GM12878 (cell line): ENCODE measurements at regions not wholly inside any gene's neighbourhood (a gene's known extent, or its start where the extent isn't known, plus 50 kb on each side); places are given as distances from the start of the nearest gene placed in this dataset.

Experiments
- ATAC-seq: fragments of 200-7000 bp; cut with Tn5 transposase; 3 replicates; pipeline ENCODE4 v1.9.1; 2020; ENCODE audit warnings: mild to moderate bottlenecking, moderate library complexity
- BruUV-seq: library from RNA; stranded (reverse); fragments of 400-500 nt; replicated peaks from 2 replicates; lab custom pipeline; 2021; lab: Mats Ljungman, UMichigan
- CTCF ChIA-PET: fragments of 300-600 bp; sonication (Branson Sonifier 250); formaldehyde crosslinking; extraction: SDS; loops from one replicate; lab custom pipeline; 2021; ENCODE audit warnings: inconsistent platforms; lab: Yijun Ruan, JAX
- POLR2A ChIA-PET: fragments of 350-600 bp; formaldehyde crosslinking; extraction: SDS; loops from one replicate; lab custom pipeline; 2021; ENCODE audit warnings: inconsistent platforms; lab: Charles Lee
- RAD21 ChIA-PET: fragments of 300-600 bp; sonication (Branson Sonifier 250); formaldehyde crosslinking; loops from one replicate; lab custom pipeline; 2023; ENCODE audit warnings: antibody characterized with exemption; ENCODE audit not compliant: unreplicated experiment; lab: Charles Lee
- SMC1A ChIA-PET: fragments of 300-600 bp; sonication (Branson Sonifier 250); formaldehyde crosslinking; loops from one replicate; lab custom pipeline; 2023; ENCODE audit not compliant: unreplicated experiment, uncharacterized antibody; lab: Charles Lee
- DNase-seq: peaks from one replicate; pipeline ENCODE4 v3.0.0-alpha.2; 2011; ENCODE audit warnings: low read depth, low spot score
- FAIRE-seq: peaks from 3 replicates; lab custom pipeline; 2011; peaks lifted over from hg19 to GRCh38; lab: Jason Lieb, UNC
- H2AFZ ChIP-seq: 2 replicates; pipeline ENCODE4 v1.6.0; 2011; ENCODE audit warnings: low read depth, low read length, control low read depth; ENCODE audit not compliant: control insufficient read depth
- H3K27ac ChIP-seq: 2 replicates; pipeline ENCODE4 v1.5.1; 2011; ENCODE audit warnings: control low read depth; ENCODE audit not compliant: control insufficient read depth, insufficient read depth
- H3K27me3 ChIP-seq, 2 experiments: replicated peaks in 1 of 2; 2 replicates each; pipeline versions ENCODE4 v1.6.0 to v1.6.1; 2011; ENCODE audit warnings: low read length in 1 of 2; ENCODE audit not compliant: control insufficient read depth in 2 of 2, insufficient read depth in 2 of 2
- H3K36me3 ChIP-seq, 2 experiments: 2 replicates each; pipeline ENCODE4 v1.5.1; 2011; ENCODE audit warnings: low read length in 1 of 2; ENCODE audit not compliant: control insufficient read depth in 2 of 2, insufficient read depth in 2 of 2
- H3K4me1 ChIP-seq: 2 replicates; pipeline ENCODE4 v1.6.1; 2011; ENCODE audit warnings: mild to moderate bottlenecking, low read length, moderate library complexity, mixed read lengths; ENCODE audit not compliant: control insufficient read depth, insufficient read depth
- H3K4me2 ChIP-seq: 2 replicates; pipeline ENCODE4 v1.6.0; 2011; ENCODE audit warnings: control low read depth; ENCODE audit not compliant: control insufficient read depth, insufficient read depth
- H3K4me3 ChIP-seq: fragments of 200-600 bp; sonication (generic); 2 replicates; pipeline ENCODE4 v1.5.1; 2016
- H3K79me2 ChIP-seq: 2 replicates; pipeline ENCODE4 v1.6.0; 2011; ENCODE audit warnings: low read length; ENCODE audit not compliant: control insufficient read depth, insufficient read depth
- H3K9ac ChIP-seq: 2 replicates; pipeline ENCODE4 v1.8.0; 2011; ENCODE audit warnings: low read length, control low read depth, mixed read lengths; ENCODE audit not compliant: control insufficient read depth, insufficient read depth
- H3K9me3 ChIP-seq: replicated peaks from 3 replicates; pipeline ENCODE4 v1.5.1; 2011; ENCODE audit warnings: mild to moderate bottlenecking, low read length; ENCODE audit not compliant: control insufficient read depth, insufficient read depth
- H4K20me1 ChIP-seq: 2 replicates; pipeline ENCODE4 v1.6.0; 2011; ENCODE audit not compliant: control insufficient read depth, insufficient read depth
- BHLHE40 ChIP-seq, 2 experiments: fragments of 450-650 bp in 1 of 2; IDR thresholded peaks; 2 replicates each; pipeline ENCODE4 v1.6.1; 2011 to 2017; ENCODE audit warnings: low read depth in 2 of 2, borderline replicate concordance in 1 of 2, improper control_type of control experiment in 1 of 2, low read length in 1 of 2, mild to moderate bottlenecking in 1 of 2
- CBX3 ChIP-seq: fragments of 200-600 bp; sonication (generic); IDR thresholded peaks from 2 replicates; pipeline ENCODE4 v1.6.1; 2016; ENCODE audit warnings: low read depth, borderline replicate concordance
- CHD2 ChIP-seq: IDR thresholded peaks from 2 replicates; pipeline ENCODE4 v1.6.1; 2011; ENCODE audit warnings: low read depth, low read length, improper control_type of control experiment, borderline replicate concordance
- CREB1 ChIP-seq: IDR thresholded peaks from 2 replicates; pipeline ENCODE4 v1.6.1; 2012; ENCODE audit warnings: low read depth, mild to moderate bottlenecking, inconsistent platforms
- HDGF ChIP-seq: fragments of 450-650 bp; IDR thresholded peaks from 2 replicates; pipeline ENCODE4 v1.6.1; 2016; ENCODE audit warnings: antibody characterized with exemption
- JUNB ChIP-seq: IDR thresholded peaks from 2 replicates; pipeline ENCODE4 v1.6.1; 2016; ENCODE audit warnings: antibody characterized with exemption, mild to moderate bottlenecking
- MEF2B ChIP-seq: fragments of 450-650 bp; IDR thresholded peaks from 2 replicates; pipeline ENCODE4 v1.6.1; 2018; ENCODE audit warnings: mild to moderate bottlenecking, moderate library complexity; ENCODE audit not compliant: partially characterized antibody, poor library complexity, severe bottlenecking
- NFXL1 ChIP-seq: fragments of 450-650 bp; IDR thresholded peaks from 2 replicates; pipeline ENCODE4 v1.6.1; 2017; ENCODE audit warnings: antibody characterized with exemption, mild to moderate bottlenecking, borderline replicate concordance
- SKIL ChIP-seq: fragments of 450-650 bp; IDR thresholded peaks from 2 replicates; pipeline ENCODE4 v1.6.1; 2017; ENCODE audit warnings: mild to moderate bottlenecking, low read depth, inconsistent platforms; ENCODE audit not compliant: poor library complexity, severe bottlenecking
- SRF ChIP-seq, 2 experiments: IDR thresholded peaks; 2 replicates each; pipeline ENCODE4 v1.6.1; 2011; ENCODE audit warnings: low read depth in 2 of 2, low read length in 2 of 2, mild to moderate bottlenecking in 1 of 2, moderate library complexity in 1 of 2
- STAT3 ChIP-seq: IDR thresholded peaks from 2 replicates; pipeline ENCODE4 v1.6.1; 2011; ENCODE audit warnings: low read depth, low read length, improper control_type of control experiment
- TARDBP ChIP-seq: IDR thresholded peaks from 2 replicates; pipeline ENCODE4 v1.6.1; 2016; ENCODE audit warnings: borderline replicate concordance
- TBL1XR1 ChIP-seq: IDR thresholded peaks from 2 replicates; pipeline ENCODE4 v1.6.1; 2012; ENCODE audit warnings: low read depth, low read length, improper control_type of control experiment
- ZNF622 ChIP-seq: fragments of 450-650 bp; IDR thresholded peaks from 2 replicates; pipeline ENCODE4 v1.6.1; 2017; ENCODE audit warnings: mild to moderate bottlenecking, inconsistent platforms
- ZSCAN29 ChIP-seq: fragments of 450-650 bp; IDR thresholded peaks from 2 replicates; pipeline ENCODE4 v1.6.1; 2017; ENCODE audit warnings: mild to moderate bottlenecking, moderate library complexity
- WGBS: methylation state at CpG from one replicate; pipeline ENCODE4 v1.1.6; 2016; ENCODE audit warnings: low lambda C conversion rate; ENCODE audit not compliant: insufficient replicate concordance, insufficient coverage; ENCODE audit errors: missing lambda C conversion rate; 5-methylcytosine and 5-hydroxymethylcytosine counted together
- in situ Hi-C: fragments of 300-500 bp; cut with MboI; formaldehyde crosslinking; loops from 9 replicates; pipeline ENCODE4 v1.14.3; 2018; ENCODE audit warnings: mixed read lengths
- intact Hi-C: fragments of 100-400 bp; cut with micrococcal nuclease; formaldehyde crosslinking; loops from one replicate; pipeline ENCODE4 v1.14.2; 2022; ENCODE audit not compliant: unreplicated experiment

GRCh38 chr3:71870966-71871512, 86.1 kb upstream of the PROK2 start:
- TF ChIP-seq CBX3 (no peak), CHD2 (no peak), TBL1XR1 (no peak), HDGF (no peak), ZNF622 (no peak), NFXL1 (no peak), CREB1 (no peak), TARDBP (no peak), SKIL (no peak), ZSCAN29 (no peak), MEF2B (no peak), BHLHE40 (IDR thresholded peaks at IDR 0.05; ENCODE audit: borderline replicate concordance in 1 of 2, low read depth in 2 of 2, low read length in 1 of 2) (no peak), SRF (IDR thresholded peaks at IDR 0.05; ENCODE audit: low read depth in 2 of 2, low read length in 2 of 2) (no peak), JUNB (no peak), STAT3 (no peak)
- Histone ChIP-seq H3K27me3 (no peaks in the 10 kb centered on the region), H3K36me3 (no peaks in the 10 kb centered on the region), H3K27ac (no peak overlapping the region), H3K4me1 (peaks cover 19% of the 10 kb centered on the region), H3K9me3 (no peaks in the 10 kb centered on the region), H3K79me2 (no peaks in the 10 kb centered on the region), H2AFZ (no peak overlapping the region), H4K20me1 (no peaks in the 10 kb centered on the region), H3K9ac (no peak overlapping the region), H3K4me2 (no peak overlapping the region), H3K4me3 (no peak overlapping the region)
- WGBS, result 53% methylated on average over 7 of the region's 7 CpGs
- ChIA-PET POLR2A (interaction anchor here (0.6 kb wide), 1 partner anchor 11 kb away, joined by 4 read pairs; no protein-coding TSS in a partner anchor), SMC1A (interaction anchor here (1.7 kb wide), 1 partner anchor 9 kb away, joined by 5 read pairs; no protein-coding TSS in a partner anchor), RAD21 (no interaction called here), CTCF (interaction anchor here (1.0 to 1.7 kb wide), 4 partner anchors 10 to 948 kb away, joined by 3 to 4 read pairs (median 3); no protein-coding TSS in a partner anchor)
- DNase-seq (no peak), ATAC-seq (no peak), FAIRE-seq (no peak)
- no TSS peak for BruUV-seq
- intact Hi-C loops (loop anchor here (10.0 kb wide), 2 partner anchors 574 to 804 kb away; partner anchors contain the start of gene RYBP), in situ Hi-C loops (loop anchor here (10.0 kb wide), 1 partner anchor 1214 kb away; no protein-coding TSS in a partner anchor)
